ENCODE measurements at regions not wholly inside any gene's neighbourhood (a gene's known extent, or its start where the extent isn't known, plus 50 kb on each side); places are given as distances from the start of the nearest gene placed in this dataset.

DNA sequence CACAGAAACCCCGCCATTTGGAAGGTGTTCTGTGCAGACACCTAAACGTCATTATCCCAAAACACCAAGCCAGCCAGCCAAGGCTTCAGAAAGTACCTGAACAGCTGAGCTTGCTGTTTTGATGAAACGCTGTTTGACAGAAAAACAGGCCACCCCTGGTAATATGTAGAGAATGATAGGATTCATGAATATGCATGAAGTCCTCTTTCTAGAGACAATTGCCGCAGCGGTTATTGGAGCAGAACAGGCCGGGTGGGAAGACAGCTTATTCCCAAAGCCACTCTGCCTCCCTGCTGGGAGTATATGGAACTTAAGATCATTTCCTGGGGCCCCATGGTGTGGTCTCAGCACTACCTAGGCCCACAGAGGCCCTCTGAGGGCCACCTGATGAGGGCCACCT lies 229.5 kb downstream of the UQCRFS1 start:
- no peak for TF ChIP-seq CTCF (IDR thresholded peaks at IDR 0.05; ENCODE audit: extremely low read depth in 1 of 2, insufficient read depth in 1 of 2, low read depth in 1 of 2, low read length in 2 of 2)
- TF ChIP-seq MYC (IDR thresholded peaks at IDR 0.05; ENCODE audit: low read depth, low read length) = no peak
- TF ChIP-seq JUN (IDR thresholded peaks at IDR 0.05; ENCODE audit: borderline replicate concordance, insufficient read depth, insufficient read length, low read depth) = no peak
- TF ChIP-seq POLR2A (IDR thresholded peaks at IDR 0.05; ENCODE audit: low read depth, low read length) = no peak
- no peak for TF ChIP-seq POLR2AphosphoS5 (IDR thresholded peaks at IDR 0.05; ENCODE audit: insufficient read depth, low read depth, low read length)
- no peak for TF ChIP-seq EZH2 (IDR thresholded peaks at IDR 0.05; ENCODE audit: borderline replicate concordance, low read depth, low read length, severe bottlenecking)

Data from endothelial cell of umbilical vein (primary cell).